ENCODE measurements at regions not wholly inside any gene's neighbourhood (a gene's known extent, or its start where the extent isn't known, plus 50 kb on each side); places are given as distances from the start of the nearest gene placed in this dataset.

GRCh38 chr7:15985587-15986384 lies 299.3 kb upstream of the MEOX2 start:
- no peak for DNase-seq

GRCh38 chr7:15977663-15978062 lies 291.2 kb upstream of the MEOX2 start:
- DNase-seq: peak; percentile 70

GRCh38 chr7:15972862-15973275 lies 286.4 kb upstream of the MEOX2 start:
- DNase-seq: peak; percentile 58

GRCh38 chr7:15967551-15967950 lies 281.1 kb upstream of the MEOX2 start:
- no peak for DNase-seq

DNA sequence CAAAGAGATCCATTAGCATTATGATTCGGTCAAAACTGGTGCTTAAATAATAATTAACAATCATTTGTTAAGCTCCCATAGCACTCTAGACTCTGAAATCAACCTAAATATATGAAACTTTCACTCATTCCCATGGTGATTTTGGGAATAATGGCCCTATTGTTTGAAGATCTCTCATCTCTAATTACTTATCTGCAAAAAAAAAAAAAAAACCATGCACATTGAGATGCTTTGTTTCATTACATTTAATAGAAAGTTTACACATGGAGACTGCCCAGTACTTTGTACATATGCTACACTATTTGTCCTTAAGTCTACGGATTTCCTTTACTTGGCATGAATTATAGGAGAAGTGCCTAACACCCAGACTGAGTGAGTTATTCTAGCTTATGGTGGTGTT lies 280.6 kb upstream of the MEOX2 start:
- no peak for DNase-seq

DNA sequence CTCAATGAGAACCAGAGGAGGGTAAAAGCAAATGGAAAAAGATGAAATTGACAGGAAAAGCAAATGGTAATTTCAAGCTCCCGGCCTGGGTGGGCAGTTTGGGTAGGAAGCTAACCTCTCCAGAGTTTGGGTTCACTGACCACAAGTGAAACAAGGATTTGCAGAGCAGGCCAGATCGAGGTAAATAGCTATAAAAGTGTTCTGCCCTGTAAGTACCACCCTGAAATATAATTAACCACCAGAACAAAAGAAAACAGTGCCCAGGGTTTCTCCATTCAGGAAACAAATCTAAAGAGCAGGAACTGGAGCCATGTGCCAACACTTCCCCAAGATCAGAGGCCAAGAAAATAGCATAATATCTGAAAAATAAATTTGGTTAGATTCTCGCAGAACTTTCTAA lies 276.7 kb upstream of the MEOX2 start:
- no peak for DNase-seq

DNA sequence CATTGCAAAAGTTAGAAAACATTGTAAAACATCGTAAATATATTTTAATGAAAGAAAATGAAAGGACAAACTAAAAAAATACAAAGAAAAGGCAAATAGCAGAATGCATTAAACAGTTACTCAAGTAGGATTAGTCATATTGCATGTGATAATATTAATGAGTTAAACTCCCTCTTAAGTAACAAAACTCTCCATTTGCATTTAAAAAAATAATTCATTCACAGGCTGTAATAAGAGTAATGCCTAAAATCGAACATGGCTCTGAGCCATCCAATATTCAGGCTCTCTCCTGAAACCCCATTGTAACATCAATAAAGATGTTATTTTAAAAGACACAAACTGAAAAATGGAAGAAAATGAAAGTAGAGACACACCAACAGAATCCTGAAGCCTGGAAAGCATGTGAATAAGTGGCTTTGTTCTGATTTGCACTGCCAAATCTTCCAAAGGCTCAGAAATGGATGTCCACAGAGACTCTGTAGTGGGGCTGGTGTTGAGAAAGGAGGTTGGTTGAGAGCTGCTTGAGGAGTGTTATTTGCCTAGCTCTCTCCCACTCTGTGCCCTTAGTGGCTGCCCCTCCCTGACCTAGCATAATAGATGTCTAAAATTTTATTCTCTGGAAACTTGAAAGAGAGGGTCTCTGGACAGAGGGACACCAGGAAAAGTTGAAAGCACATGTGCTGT lies 268.3 kb upstream of the MEOX2 start:
- no peak for DNase-seq

DNA sequence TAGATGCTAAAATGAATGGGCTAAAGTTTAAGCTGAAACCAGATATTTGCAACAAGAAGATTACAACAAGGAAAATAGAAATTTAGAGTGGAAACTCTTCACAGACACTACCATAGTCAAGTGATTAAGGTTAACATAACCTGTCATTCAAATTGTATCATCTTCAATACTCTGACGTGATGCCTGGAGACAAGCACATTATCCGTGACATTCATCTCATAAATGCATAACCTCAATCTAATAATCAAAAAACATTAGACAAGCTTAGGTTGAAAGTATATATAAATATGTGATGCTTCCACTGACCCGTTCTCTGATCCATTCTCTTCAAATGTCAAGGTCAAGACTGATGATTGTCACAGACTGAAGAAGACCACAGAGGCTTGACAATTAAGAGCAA lies 263.8 kb upstream of the MEOX2 start:
- no peak for DNase-seq

DNA sequence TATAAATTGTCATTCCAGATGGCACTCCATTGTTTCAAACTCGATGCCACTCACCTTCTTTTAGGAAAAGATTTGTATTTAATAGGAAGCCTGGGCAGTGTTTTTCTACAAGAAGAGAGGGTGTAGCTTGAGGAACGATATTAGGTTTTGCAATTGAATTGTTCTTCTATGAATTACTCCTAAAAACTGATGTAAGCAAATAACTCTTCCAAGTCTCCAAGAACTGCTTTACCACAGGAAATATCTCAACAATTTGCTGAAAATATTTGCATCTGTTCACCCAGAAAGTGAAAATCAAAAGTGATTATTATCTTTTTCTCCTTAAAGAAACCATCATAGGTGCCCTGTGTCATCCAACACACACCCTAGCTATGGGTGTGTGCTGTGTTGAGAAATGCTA lies 261.3 kb upstream of the MEOX2 start:
- peak; percentile 55 for DNase-seq

DNA sequence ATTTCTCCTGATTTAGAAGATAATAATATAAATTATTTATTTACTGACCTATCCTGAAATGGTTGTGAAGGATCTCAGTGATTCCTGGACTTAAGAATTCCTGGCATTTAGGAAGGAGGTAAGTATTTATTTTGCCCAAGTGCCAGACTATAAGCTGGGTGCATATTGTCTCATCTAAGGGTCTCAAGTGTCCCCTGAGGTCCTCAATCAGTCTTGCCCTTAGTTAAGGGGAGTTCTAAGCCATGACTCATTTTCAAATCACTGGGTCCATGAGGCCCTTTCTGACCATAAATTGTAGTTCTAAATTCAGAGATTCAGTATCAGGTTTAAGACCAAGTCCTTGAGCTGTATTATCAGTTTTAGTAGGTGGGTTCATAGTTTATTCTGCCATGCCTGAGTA lies 251.6 kb upstream of the MEOX2 start:
- no peak for DNase-seq

GRCh38 chr7:15937571-15937970 lies 251.1 kb upstream of the MEOX2 start:
- DNase-seq: peak; percentile 47

DNA sequence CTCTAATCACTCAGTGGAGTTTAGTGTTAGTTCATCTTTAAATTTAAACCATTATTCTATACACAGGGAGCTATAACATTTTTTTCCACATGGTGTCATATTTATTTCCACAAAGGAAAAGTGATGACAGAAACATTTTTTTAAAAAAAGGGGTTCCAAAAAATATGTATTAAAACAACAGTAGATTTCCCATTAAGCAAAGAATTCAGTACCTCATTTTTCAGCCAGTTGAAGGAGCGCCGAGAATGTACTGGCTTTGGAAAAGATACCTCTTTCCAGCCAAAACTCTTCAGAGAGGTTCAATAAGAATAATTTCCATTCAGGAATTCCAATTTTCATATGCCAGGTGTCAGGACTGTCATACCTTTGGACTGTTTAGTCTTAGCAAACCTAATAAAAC lies 250.5 kb upstream of the MEOX2 start:
- no peak for DNase-seq

DNA sequence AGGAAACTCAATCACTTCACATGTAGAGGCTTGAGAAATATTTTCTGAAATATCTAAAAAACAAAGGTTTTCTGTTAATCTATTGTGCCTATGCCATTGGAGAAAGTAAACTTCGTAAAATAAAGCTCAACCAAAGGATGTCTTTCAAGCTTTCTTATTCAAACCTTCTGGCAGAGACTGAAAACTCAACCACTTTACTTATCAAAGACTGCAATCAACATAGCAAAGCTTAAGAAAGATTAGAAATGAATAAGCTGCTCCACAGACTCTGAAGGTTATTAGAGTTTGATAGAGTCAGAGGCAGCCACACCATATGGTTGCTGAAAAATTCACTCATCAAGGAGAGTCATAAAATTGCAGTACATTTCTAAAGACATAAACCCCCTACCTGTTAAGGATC lies 245.8 kb upstream of the MEOX2 start:
- no peak for DNase-seq

DNA sequence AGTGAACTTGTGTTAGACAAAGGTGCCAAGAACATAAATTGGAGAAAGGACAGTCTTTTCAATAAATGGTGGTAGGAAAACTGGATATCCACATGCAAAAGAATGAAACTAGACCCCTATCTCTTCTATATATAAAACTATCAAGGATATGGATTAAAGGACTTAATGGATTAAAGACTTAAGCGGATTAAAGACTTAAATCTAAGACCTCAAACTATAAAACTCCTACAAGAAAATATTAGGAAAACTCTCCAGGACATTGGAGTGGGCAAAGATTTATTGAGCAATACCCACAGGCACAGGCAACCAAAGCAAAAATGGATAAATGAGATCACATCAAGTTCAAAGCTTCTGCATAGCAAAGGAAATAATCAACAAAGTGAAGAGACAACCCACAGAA lies 242.9 kb upstream of the MEOX2 start:
- DNase-seq: no peak

GRCh38 chr7:15925608-15926007 lies 239.1 kb upstream of the MEOX2 start:
- DNase-seq: no peak

- no peak for DNase-seq
These were observed 238.4 kb upstream of the MEOX2 start for GRCh38 chr7:15924910-15925309.

DNA sequence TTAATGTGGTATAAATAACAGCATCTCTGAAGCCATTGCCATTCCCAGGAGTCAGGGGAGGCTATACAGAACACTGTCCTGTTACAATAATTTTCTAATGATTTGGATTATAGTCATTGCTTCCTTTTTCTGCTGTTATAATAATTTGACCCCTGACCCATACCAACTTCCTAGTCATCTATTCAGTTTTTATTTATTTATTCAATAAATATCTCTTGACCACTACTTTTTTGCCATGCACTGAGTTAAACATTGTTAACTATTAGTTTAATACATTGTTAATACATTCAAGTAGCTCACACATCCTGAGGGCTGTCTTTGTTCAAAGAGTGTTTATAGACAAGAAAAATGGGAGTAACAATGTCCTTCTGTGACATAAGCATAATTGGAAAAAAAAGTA lies 235.5 kb upstream of the MEOX2 start:
- DNase-seq: no peak

- DNase-seq: peak; percentile 52
These were observed 235.1 kb upstream of the MEOX2 start for GRCh38 chr7:15921576-15921975.

GRCh38 chr7:15920953-15921352 lies 234.5 kb upstream of the MEOX2 start:
- no peak for DNase-seq

DNA sequence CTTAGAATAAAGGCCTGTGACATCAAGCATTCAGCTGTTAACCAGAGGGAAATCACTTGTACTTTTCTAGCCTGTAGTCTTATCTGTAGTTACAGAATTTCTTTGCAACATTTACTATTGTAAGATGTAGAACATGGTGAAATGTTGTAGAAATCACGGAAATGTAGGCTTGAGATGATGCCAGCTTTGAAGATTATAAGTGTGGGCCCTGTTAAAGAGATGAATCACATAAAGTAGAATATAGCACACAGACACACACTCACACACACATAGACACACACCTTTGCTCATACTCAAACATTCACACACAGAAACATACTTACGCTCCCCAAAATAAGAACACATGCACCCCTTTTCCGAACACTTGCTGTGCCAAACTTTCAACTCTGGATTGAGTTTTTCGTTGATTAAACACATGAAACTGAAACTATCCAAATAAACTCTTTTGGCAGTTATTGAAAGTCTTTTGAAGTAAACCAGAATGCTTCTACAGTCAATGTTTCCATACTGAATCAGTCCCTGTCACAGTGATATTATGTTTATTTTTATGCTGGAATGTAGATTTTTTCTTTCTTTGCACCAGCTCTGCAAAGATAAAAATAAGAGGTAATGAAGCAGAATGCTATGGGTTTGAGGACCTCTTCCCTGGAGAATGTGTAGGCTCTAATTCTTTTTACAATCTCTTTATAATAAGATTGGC lies 230.3 kb upstream of the MEOX2 start:
- no peak for DNase-seq

GRCh38 chr7:15915686-15916293 lies 229.3 kb upstream of the MEOX2 start:
- DNase-seq: peak; percentile 57

- DNase-seq: no peak
These were observed 228.1 kb upstream of the MEOX2 start for GRCh38 chr7:15914611-15915010.

- DNase-seq: no peak
These were observed 220.0 kb upstream of the MEOX2 start for GRCh38 chr7:15906436-15906835.

All from fibroblast of upper back skin (primary cell).